ENCODE measurements at regions not wholly inside any gene's neighbourhood (a gene's known extent, or its start where the extent isn't known, plus 50 kb on each side); places are given as distances from the start of the nearest gene placed in this dataset.

DNA sequence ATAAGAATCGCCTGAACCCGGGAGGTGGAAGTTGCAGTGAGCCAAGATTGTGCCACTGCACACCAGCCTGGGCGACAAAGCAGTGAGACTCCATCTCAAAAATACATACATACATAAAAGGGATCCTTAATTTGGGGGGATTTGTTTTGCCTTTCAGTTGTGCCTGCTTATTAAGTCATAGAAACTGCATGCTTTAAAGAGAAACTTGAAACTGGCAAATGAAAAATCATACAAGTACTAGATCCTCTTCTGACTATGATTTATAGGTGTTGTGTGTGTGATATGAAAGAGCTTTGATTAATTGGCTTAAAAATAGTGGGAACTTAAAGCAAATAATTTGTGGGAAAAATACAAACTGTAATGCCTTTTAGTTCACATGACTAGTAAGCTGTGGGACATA lies 963.7 kb downstream of the CNTNAP5 start:
- H3K4me1 Mint-ChIP-seq, result peaks cover 6% of the 10 kb centered on the region
- H3K27ac Mint-ChIP-seq, result no peak overlapping the region
- CTCF ChIA-PET, result interaction anchor here (0.6 kb wide), 1 partner anchor 841 kb away, joined by 5 read pairs; no protein-coding TSS in a partner anchor
- no peak for DNase-seq (ENCODE audit: low spot score)
- H3K27me3 Mint-ChIP-seq (ENCODE audit: low read depth), result peaks cover 2% of the 10 kb centered on the region; the same call in 1 of the 2 replicates
- H3K9me3 Mint-ChIP-seq, result peaks cover 53% of the 10 kb centered on the region
- POLR2A ChIA-PET, result no interaction called here
- TF ChIP-seq FOXK1 (CRISPR knock-in tag; IDR thresholded peaks at IDR 0.05) (no peak), FOXP1 (CRISPR knock-in tag; IDR thresholded peaks at IDR 0.05; ENCODE audit: borderline replicate concordance) (no peak)
- H3K36me3 Mint-ChIP-seq, result peaks cover 44% of the 10 kb centered on the region
- no peak overlapping the region for H3K4me3 Mint-ChIP-seq
- no peak for ATAC-seq

DNA sequence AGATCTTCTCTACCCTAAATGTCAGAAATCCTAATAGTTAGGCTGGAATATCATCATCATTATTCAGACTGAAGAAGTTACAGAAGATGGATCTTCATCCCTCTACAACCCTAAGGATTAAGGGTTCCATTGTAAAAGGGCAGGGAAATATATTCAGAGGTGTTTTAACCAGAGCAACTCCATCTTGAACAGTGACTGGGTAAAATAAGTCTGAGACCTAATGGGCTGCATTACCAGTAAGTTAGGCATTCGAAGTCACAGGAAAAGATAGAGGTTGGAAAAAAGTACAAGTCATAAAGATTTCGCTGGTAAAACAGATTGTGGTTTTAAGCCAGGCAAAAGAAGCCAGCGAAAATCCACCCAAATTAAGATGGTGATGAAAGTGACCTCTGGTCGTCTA lies 968.7 kb downstream of the CNTNAP5 start:
- no peak for ATAC-seq
- peaks cover 43% of the 10 kb centered on the region for H3K36me3 Mint-ChIP-seq

DNA sequence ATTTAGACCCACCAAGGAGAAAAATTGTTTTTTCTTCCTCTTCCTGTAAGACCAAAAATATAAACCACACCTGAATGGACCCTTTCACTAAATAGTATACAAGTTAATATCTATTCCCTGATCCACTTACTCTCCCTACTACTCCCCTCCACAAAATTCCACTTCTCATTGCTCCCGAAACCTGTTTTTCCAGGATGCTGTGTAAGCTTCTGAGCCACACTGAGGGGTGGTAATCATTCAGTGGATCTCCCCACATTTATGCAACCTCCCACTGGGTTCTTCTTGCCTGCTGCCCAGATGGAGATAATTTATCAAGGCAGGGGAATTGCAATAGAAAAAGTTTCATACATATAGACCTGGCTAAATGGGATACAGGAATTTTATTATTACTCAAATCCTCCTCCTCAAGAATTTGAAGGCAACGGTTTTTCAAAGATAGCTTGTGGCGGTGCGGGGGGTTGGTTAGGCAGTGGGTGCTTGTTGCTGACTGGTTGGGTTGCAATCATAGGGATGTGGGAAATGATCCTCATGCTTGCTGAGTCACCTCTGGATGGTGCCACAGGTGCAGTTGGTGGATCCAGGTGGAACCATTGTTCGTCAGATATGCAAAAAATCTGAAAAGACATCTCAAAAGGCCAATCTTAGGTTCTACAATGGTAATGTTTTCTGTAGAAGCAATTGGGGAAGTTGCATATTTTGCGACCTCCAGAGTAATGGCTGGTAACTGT lies 970.3 kb downstream of the CNTNAP5 start:
- Mint-ChIP-seq H3K27ac (peak overlapping the region; percentile 95), H3K36me3 (peaks cover 41% of the 10 kb centered on the region), H3K4me3 (no peak overlapping the region), H3K4me1 (peaks cover 48% of the 10 kb centered on the region), H3K9me3 (peaks cover 60% of the 10 kb centered on the region), H3K27me3 (ENCODE audit: low read depth) (no peaks in the 10 kb centered on the region; the same call in 1 of the 2 replicates)
- ChIA-PET CTCF (no interaction called here), POLR2A (no interaction called here)
- peak; percentile 34 for DNase-seq (ENCODE audit: low spot score)
- TF ChIP-seq NFATC4 (CRISPR knock-in tag; IDR thresholded peaks at IDR 0.05), result no peak
- TF ChIP-seq, protein P1, sequence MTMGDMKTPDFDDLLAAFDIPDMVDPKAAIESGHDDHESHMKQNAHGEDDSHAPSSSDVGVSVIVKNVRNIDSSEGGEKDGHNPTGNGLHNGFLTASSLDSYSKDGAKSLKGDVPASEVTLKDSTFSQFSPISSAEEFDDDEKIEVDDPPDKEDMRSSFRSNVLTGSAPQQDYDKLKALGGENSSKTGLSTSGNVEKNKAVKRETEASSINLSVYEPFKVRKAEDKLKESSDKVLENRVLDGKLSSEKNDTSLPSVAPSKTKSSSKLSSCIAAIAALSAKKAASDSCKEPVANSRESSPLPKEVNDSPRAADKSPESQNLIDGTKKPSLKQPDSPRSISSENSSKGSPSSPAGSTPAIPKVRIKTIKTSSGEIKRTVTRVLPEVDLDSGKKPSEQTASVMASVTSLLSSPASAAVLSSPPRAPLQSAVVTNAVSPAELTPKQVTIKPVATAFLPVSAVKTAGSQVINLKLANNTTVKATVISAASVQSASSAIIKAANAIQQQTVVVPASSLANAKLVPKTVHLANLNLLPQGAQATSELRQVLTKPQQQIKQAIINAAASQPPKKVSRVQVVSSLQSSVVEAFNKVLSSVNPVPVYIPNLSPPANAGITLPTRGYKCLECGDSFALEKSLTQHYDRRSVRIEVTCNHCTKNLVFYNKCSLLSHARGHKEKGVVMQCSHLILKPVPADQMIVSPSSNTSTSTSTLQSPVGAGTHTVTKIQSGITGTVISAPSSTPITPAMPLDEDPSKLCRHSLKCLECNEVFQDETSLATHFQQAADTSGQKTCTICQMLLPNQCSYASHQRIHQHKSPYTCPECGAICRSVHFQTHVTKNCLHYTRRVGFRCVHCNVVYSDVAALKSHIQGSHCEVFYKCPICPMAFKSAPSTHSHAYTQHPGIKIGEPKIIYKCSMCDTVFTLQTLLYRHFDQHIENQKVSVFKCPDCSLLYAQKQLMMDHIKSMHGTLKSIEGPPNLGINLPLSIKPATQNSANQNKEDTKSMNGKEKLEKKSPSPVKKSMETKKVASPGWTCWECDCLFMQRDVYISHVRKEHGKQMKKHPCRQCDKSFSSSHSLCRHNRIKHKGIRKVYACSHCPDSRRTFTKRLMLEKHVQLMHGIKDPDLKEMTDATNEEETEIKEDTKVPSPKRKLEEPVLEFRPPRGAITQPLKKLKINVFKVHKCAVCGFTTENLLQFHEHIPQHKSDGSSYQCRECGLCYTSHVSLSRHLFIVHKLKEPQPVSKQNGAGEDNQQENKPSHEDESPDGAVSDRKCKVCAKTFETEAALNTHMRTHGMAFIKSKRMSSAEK (CRISPR knock-in tag; IDR thresholded peaks at IDR 0.05; ENCODE audit: borderline replicate concordance), result 0 out of 2 replicates have a peak, but pooled peaks have one; percentile 42
- peak; percentile 18; the same call in 1 of the 2 replicates for TF ChIP-seq ZNF396 (CRISPR knock-in tag; IDR thresholded peaks at IDR 0.05; ENCODE audit: borderline replicate concordance)
- TF ChIP-seq NFE2L1 (CRISPR knock-in tag; IDR thresholded peaks at IDR 0.05), result peak; percentile 94
- TF ChIP-seq SP1 (CRISPR knock-in tag; conservative IDR thresholded peaks at IDR 0.05), result no peak
- 0 out of 2 replicates have a peak, but pooled peaks have one; percentile 1 for TF ChIP-seq ZNF423 (CRISPR knock-in tag; IDR thresholded peaks at IDR 0.05)
- no peak for TF ChIP-seq RELA (CRISPR knock-in tag; IDR thresholded peaks at IDR 0.05; ENCODE audit: borderline replicate concordance)
- TF ChIP-seq, protein P2, sequence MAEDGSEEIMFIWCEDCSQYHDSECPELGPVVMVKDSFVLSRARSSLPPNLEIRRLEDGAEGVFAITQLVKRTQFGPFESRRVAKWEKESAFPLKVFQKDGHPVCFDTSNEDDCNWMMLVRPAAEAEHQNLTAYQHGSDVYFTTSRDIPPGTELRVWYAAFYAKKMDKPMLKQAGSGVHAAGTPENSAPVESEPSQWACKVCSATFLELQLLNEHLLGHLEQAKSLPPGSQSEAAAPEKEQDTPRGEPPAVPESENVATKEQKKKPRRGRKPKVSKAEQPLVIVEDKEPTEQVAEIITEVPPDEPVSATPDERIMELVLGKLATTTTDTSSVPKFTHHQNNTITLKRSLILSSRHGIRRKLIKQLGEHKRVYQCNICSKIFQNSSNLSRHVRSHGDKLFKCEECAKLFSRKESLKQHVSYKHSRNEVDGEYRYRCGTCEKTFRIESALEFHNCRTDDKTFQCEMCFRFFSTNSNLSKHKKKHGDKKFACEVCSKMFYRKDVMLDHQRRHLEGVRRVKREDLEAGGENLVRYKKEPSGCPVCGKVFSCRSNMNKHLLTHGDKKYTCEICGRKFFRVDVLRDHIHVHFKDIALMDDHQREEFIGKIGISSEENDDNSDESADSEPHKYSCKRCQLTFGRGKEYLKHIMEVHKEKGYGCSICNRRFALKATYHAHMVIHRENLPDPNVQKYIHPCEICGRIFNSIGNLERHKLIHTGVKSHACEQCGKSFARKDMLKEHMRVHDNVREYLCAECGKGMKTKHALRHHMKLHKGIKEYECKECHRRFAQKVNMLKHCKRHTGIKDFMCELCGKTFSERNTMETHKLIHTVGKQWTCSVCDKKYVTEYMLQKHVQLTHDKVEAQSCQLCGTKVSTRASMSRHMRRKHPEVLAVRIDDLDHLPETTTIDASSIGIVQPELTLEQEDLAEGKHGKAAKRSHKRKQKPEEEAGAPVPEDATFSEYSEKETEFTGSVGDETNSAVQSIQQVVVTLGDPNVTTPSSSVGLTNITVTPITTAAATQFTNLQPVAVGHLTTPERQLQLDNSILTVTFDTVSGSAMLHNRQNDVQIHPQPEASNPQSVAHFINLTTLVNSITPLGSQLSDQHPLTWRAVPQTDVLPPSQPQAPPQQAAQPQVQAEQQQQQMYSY (CRISPR knock-in tag; IDR thresholded peaks at IDR 0.05), result peak; percentile 66
- ATAC-seq, result peak; percentile 63

More for the DNA sequence above, 968.7 kb downstream of the CNTNAP5 start:
- Mint-ChIP-seq H3K27me3 (ENCODE audit: low read depth) (no peaks in the 10 kb centered on the region; the same call in 1 of the 2 replicates), H3K4me3 (no peak overlapping the region), H3K27ac (no peak overlapping the region), H3K4me1 (peaks cover 41% of the 10 kb centered on the region), H3K9me3 (peaks cover 63% of the 10 kb centered on the region)
- ChIA-PET POLR2A (no interaction called here), CTCF (no interaction called here)
- TF ChIP-seq ZNF138 (CRISPR knock-in tag; conservative IDR thresholded peaks at IDR 0.05) (no peak), ZNF232 (CRISPR knock-in tag; IDR thresholded peaks at IDR 0.05) (no peak)
- TF ChIP-seq, protein P3, sequence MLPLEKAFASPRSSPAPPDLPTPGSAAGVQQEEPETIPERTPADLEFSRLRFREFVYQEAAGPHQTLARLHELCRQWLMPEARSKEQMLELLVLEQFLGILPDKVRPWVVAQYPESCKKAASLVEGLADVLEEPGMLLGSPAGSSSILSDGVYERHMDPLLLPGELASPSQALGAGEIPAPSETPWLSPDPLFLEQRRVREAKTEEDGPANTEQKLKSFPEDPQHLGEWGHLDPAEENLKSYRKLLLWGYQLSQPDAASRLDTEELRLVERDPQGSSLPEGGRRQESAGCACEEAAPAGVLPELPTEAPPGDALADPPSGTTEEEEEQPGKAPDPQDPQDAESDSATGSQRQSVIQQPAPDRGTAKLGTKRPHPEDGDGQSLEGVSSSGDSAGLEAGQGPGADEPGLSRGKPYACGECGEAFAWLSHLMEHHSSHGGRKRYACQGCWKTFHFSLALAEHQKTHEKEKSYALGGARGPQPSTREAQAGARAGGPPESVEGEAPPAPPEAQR (CRISPR knock-in tag; IDR thresholded peaks at IDR 0.05), result no peak
- DNase-seq (ENCODE audit: low spot score), result no peak

Measured in WTC11 (cell line).